Stimulated activated CD4-positive, alpha-beta T cell treated with anti-CD3 and anti-CD28 coated beads, Interleukin-12 subunit alpha, Interleukin-12 subunit beta, amount 100 ng/mL, for 4 hours (primary cell): ENCODE measurements at regions not wholly inside any gene's neighbourhood (a gene's known extent, or its start where the extent isn't known, plus 50 kb on each side); places are given as distances from the start of the nearest gene placed in this dataset.

Experiments
- DNase-seq: peaks from one replicate; pipeline ENCODE4 v3.0.0-alpha.2; 2020

DNA sequence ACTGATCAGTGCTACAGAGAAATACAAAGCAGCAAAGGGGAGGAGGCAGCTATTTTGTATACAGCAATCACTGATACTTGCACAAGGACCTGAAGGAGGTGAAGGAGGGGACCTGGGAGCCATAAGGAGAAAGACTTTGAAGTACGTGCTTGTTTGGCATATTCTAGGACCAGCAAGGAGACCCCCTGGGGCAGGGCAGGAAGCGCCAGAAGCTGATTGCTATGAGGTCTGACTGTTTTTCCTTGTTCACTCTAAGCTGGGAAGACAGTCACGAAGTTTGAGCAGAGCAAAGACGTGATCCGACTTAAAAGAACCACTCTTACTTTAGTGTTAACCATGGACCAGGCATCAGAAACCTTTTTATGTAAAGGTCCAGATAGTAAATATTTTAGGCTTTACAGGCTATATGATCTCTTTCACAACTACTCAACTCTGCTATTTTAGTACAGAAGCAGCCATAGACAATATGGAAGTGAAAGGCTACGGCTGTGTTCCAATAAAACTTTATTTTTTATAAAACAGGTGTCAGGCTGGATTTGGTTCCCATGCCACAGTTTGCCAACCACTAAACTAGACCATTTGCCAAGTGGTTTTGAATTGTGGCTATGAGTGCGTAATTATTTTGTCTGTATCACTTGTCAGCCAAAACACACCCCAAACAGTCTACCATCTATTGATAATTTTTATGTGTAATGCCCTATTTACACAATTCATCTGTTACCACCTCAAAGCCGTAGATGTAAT, 217.9 kb downstream of the PRL start:
- no peak for DNase-seq

- no peak for DNase-seq
Observed at GRCh38 chr6:22079783-22080182, 217.1 kb downstream of the PRL start.

- no peak for DNase-seq
Observed at GRCh38 chr6:22081709-22082108, 215.1 kb downstream of the PRL start.

DNA sequence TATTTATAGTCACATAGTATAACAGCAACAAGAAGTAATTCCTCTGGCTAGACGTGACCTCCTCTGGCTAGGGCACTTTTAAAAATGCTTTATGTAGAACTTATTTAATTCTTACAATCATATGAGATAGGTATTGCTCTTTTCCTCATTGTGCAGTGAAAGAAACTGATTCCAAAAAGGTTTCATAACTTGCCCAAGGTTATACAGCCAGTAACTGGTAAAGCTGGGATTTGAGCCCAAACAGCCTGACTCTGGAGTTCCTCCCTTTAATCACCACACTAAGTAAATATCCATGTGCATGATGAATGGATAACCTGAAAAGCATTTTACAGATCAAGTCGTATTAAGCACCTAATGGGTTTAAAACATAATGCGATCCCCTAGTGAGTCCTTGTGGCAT, 214.6 kb downstream of the PRL start:
- DNase-seq, result no peak

DNA sequence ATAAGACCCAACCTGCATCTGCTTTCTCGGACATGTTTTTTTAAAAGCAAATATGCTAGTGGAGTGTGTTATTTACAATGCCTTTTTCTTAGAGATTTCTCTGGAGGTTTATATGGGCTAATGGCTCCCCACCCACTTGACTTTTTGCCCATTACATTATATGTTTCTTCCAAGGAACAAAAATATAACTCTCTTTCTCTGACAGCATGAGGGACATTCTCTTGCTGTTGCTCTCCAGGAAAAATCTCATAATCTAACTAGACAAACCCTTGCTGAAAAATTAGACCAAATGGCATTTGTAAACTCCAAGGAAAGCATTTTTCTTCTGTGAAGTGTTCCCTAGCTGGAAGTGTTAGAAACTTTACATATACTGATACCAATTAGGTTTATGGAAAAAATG, 213.7 kb downstream of the PRL start:
- DNase-seq, result no peak

DNA sequence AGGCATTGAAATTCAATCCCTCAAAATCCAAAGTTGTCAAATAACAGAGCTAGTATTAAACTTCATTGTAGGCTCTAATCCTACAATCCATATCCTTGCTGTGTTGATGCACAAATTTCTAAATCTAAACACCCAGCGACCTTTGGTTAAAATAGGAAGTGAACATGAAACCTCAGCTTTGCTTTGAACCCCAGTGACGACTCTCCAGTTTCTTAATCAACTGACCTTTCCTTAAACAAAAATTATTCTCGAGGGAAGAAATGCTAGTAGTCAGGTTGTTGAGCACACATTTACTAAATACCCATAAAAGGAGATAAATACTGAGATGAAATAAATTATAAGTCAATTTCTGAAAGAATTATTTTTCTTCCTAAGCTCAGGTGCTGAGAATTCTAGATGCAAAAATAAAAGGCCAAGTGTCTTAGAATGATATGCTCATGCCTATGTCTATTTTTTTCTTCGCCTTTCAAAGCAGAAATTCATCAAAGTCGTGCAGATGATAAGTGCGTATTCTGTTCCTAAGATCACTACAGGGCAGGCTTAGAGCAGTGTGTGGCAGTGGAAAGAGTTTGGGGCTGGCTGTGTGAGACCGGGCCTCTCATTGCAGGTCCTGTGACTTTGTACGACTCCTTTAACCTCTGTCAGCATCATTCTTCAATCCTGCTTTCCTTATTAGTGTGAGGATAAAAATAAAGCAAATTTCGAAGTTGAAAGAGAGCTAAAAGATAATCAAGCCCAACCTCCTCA, 208.7 kb downstream of the PRL start:
- no peak for DNase-seq

GRCh38 chr6:22091424-22091948, 205.3 kb downstream of the PRL start:
- DNase-seq, result no peak

- DNase-seq, result no peak
Observed at GRCh38 chr6:22095836-22096235, 201.0 kb downstream of the PRL start.

DNA sequence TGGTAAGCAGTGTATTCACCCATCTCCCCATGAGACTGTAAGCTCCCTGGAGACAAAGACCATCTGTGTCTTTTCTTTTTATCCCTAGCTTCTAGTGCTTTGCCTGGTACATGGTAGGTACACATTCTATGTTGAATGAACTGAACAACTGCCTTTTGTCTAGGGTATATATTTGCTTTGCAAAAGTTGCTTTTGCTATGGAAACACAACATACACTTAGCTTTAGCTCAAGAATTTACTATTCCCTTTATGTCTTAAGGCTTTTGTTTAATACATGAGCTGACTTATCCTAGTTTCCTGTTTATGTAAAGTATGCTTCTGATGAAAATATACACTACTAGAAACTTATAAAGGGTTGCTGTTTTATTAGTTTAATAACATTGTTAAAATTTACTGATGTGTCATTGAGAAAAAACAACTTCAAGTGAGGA, 198.2 kb downstream of the PRL start:
- no peak for DNase-seq

DNA sequence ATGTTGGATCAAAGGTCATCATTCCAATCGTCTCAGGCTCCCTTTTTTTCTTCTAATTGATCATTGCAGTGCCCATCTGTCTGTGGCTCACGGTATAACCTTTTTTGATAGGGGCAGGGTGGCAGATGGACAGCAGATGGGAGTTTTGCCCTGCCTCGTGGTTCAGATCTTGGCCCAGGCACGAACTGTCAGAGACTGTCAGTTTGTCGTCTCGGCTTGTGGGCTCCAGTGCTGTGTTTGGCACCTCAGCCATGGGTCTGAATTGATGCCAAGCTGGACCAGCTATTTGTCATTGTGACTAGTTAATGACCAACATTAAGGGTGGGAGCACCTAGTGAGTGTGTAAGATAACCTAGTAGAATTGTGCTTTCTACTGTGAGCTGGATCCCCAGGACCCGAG, 197.6 kb downstream of the PRL start:
- no peak for DNase-seq

DNA sequence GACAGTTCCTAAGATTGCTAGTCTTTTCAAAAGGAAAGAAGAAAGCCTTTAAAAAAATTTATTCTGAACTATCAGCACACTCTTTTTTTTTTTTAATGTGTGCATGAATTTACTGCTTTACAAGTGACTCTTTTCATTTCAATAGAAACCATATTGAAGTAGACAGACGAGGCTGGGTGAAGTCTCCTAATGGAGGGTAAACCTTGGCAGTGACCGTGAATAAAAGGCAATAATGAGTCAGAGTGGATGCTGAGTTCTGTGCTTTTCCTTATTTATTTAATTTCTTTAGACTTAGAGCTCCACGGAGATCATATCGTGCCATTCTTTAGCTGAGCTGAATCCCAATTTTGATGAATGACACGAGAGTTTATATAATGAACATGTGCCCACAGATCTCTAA, 196.9 kb downstream of the PRL start:
- DNase-seq, result no peak

GRCh38 chr6:22101163-22101562, 195.7 kb downstream of the PRL start:
- no peak for DNase-seq

- DNase-seq, result no peak
Observed at GRCh38 chr6:22102671-22103070, 194.2 kb downstream of the PRL start.

GRCh38 chr6:22106451-22106850, 190.4 kb downstream of the PRL start:
- no peak for DNase-seq

- no peak for DNase-seq
Observed at GRCh38 chr6:22106961-22107360, 189.9 kb downstream of the PRL start.

DNA sequence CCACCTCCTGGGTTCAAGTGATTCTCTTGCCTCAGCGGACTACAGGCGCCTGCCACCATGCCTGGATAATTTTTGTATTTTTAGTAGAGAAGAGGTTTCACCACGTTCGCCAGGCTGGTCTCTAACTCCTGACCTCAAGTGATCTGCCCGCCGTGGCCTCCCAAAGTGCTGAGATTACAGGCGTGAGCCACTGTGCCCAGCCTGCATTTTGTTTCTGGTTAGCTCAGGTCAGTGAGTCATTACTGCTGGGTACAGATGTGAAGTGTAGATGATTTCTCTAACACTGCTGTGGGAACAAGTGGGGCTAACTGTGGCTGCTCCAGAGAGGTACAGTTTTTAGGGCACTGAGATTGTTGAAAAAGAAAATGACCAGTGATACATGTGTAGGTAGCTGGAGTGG, 188.6 kb downstream of the PRL start:
- no peak for DNase-seq

DNA sequence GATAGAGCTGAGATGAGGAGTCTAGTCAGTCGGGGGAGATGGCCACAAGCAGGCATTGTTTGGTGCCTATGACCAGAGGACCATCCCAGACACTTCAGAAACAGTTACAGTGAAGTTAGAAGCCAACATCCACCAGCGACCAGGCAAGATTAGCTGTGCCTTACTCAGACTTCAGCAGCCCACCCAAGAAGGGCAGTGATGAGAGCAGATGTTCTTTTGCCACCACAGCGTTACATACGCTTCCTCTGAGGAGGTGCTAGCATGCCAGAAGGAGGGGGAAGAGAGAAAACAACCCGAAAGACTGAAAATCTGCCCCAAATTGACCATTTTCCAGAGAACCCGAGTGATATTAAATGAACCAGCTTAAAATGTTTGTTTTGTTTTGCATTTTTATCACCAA, 186.8 kb downstream of the PRL start:
- DNase-seq, result no peak

DNA sequence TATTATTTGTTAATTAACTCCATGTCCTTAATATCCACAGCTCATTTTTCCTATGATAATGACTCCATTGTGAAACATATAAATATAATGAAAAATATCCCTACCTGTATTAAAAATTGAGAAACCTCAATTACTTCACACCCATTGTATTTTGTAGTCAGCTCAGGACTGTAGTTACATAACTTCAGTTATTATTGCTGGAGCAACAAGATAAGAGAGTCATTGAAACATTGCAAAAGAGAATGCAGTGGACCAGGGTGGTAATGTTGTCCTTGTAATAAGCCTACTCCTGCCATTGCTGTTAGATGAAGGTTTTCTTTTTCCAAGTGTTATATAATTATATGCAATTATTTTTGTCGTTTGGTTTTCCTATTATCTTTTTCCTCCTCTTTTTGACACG, 184.4 kb downstream of the PRL start:
- DNase-seq, result no peak

DNA sequence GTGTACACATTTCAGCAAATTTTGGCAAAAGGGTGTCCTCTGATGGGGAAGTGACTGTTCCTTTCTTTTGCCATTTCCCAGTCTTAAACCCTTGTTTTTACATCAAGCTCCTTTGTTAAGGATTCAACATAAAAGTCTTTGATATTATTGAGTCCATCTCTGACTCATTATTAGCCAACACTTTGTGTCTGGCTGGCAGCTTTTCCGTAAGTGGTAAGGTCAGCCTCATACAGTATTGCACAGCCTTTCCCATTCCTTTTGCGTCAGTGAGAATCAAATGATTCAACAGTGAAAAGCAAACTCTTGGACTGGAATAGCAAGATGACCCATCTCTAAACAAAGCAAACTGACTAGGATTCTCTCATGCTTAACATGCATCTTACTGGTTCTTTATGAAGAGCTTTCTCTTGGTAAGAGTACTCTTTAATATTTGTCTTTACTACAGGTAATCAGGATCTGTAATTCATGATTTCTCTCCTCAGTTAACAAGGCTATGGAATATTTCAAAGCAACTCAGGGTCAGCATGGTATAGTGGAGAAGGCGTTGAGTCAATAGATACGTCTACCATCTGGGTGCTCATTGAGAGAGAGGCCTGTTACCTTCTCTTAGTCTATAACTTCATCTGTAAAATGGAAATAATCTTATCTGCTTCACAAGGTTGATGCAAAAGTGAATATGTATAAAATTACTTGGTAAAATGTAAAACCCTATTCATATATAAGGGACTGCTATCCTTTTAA, 183.6 kb downstream of the PRL start:
- no peak for DNase-seq

- DNase-seq, result no peak
Observed at GRCh38 chr6:22115559-22115958, 181.3 kb downstream of the PRL start.

DNA sequence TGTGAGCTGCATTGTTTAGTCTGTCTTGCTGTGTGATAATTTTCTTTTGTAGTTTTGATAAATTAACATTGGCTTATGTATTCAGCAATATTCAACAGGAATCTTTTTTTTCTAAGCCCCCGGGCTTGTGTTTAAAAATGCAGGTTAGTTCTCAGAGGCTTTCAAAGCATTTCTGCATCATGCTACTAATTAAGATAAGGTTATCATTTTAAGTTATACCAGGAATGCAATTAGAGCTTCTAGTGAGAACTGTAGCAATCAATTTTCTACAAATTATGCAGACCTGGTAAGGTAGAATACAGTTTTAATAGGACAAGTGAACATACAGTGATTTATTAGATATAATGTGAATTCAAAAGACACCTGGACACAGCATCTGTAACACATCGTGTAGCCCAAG, 179.2 kb downstream of the PRL start:
- DNase-seq, result no peak

- DNase-seq, result no peak
Observed at GRCh38 chr6:22119500-22119899, 177.3 kb downstream of the PRL start.

DNA sequence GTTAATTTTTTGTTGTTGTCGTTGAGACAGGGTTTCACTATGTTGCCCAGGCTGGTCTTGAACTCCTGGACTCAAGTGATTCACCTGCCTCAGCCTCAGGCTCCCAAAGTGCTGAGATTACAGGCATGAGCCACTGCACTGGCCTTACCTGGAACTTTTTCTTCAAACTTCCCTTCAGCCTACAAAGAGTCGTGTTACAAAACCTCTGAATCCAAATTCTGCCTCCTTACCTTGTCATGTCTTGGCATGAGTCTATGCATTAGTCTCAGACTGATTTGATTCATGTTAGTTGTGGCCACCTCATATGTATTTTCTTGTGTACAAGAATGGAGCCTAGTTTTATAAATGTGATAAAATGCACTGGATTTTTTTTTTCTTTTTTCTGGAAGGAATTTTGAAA, 172.1 kb downstream of the PRL start:
- no peak for DNase-seq

DNA sequence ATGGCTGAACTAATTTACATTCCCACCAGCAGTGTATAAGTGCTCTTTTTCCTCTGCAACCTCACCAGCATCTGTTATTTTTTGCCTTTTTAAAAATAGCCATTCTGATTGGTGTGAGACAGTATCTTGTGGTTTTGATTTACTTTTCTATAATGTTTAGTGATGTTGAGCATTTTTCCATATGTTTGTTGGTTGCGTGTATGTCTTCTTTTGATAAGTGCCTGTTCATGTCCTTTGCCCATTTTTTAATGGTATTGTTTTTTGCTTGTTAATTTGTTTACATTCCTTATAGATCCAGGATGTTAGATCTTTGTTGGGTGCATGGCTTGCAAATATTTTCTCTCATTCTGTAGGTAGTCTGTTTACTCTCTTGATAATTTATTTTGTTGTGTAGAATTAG, 169.9 kb downstream of the PRL start:
- DNase-seq, result no peak
